Fibroblast of lung (primary cell): ENCODE measurements at regions not wholly inside any gene's neighbourhood (a gene's known extent, or its start where the extent isn't known, plus 50 kb on each side); places are given as distances from the start of the nearest gene placed in this dataset.

ENCODE experiments used
- DNase-seq, 2 donors: peaks; one replicate each; pipeline versions ENCODE4 v3.0.0 to v3.0.0-alpha.2; 2010; ENCODE audit warnings: low read depth in 2 of 2
- H2AFZ ChIP-seq: 2 replicates; pipeline ENCODE4 v1.5.1; 2012; ENCODE audit warnings: low read length, control low read depth, inconsistent platforms
- H3K27ac ChIP-seq: 2 replicates; pipeline ENCODE4 v1.5.1; 2011; ENCODE audit warnings: low read length, control low read depth; ENCODE audit not compliant: insufficient read depth
- H3K27me3 ChIP-seq: 2 replicates; pipeline ENCODE4 v1.5.1; 2011; ENCODE audit warnings: mild to moderate bottlenecking, low read length; ENCODE audit not compliant: control insufficient read depth, insufficient read depth
- H3K36me3 ChIP-seq: 2 replicates; pipeline ENCODE4 v1.5.1; 2011; ENCODE audit warnings: low read length; ENCODE audit not compliant: control insufficient read depth, insufficient read depth
- H3K4me1 ChIP-seq: 2 replicates; pipeline ENCODE4 v1.5.1; 2011; ENCODE audit warnings: low read length; ENCODE audit not compliant: control insufficient read depth, insufficient read depth; ENCODE audit errors: extremely low read depth
- H3K4me2 ChIP-seq: 2 replicates; pipeline ENCODE4 v1.5.1; 2011; ENCODE audit warnings: low read length, control low read depth; ENCODE audit not compliant: insufficient read depth; ENCODE audit errors: extremely low read depth
- H3K4me3 ChIP-seq, 4 experiments: fragments of 200-600 bp in 1 of 4; sonication (generic) in 1 of 4; replicated peaks in 1 of 4; 2 replicates each; pipeline ENCODE4 v1.5.1; 2011 to 2016; ENCODE audit warnings: low read length in 4 of 4, low read depth in 3 of 4, mild to moderate bottlenecking in 3 of 4, control low read depth in 2 of 4, inconsistent platforms in 1 of 4, mixed read lengths in 1 of 4; ENCODE audit not compliant: insufficient read depth in 1 of 4; ENCODE audit errors: control extremely low read depth in 1 of 4
- H3K79me2 ChIP-seq: 2 replicates; pipeline ENCODE4 v1.5.1; 2012; ENCODE audit warnings: mild to moderate bottlenecking, low read length, inconsistent platforms; ENCODE audit not compliant: control insufficient read depth, insufficient read depth
- H3K9ac ChIP-seq: 2 replicates; pipeline ENCODE4 v1.5.1; 2011; ENCODE audit warnings: mild to moderate bottlenecking, low read length, control low read depth; ENCODE audit not compliant: insufficient read depth
- H3K9me3 ChIP-seq: 2 replicates; pipeline ENCODE4 v1.5.1; 2012; ENCODE audit warnings: low read depth, low read length; ENCODE audit not compliant: control insufficient read depth, insufficient read depth
- H4K20me1 ChIP-seq: 2 replicates; pipeline ENCODE4 v1.5.1; 2011; ENCODE audit warnings: low read length; ENCODE audit not compliant: control insufficient read depth, insufficient read depth; ENCODE audit errors: extremely low read depth
- EZH2 ChIP-seq: IDR thresholded peaks from 2 replicates; pipeline ENCODE4 v1.5.1; 2012; ENCODE audit warnings: low read length, control low read depth, mild to moderate bottlenecking; ENCODE audit errors: missing control alignments
- TF ChIP-seq, protein P1 (sequence below), 2 donors: IDR thresholded peaks in 1 of 2; conservative IDR thresholded peaks in 1 of 2; 1 replicate in 1 of 2; 2 replicates in 1 of 2; pipeline ENCODE4 v1.5.1; 2011 to 2012; ENCODE audit warnings: low read length in 2 of 2, control low read depth in 1 of 2, inconsistent platforms in 1 of 2, low read depth in 1 of 2, mild to moderate bottlenecking in 1 of 2

DNA sequence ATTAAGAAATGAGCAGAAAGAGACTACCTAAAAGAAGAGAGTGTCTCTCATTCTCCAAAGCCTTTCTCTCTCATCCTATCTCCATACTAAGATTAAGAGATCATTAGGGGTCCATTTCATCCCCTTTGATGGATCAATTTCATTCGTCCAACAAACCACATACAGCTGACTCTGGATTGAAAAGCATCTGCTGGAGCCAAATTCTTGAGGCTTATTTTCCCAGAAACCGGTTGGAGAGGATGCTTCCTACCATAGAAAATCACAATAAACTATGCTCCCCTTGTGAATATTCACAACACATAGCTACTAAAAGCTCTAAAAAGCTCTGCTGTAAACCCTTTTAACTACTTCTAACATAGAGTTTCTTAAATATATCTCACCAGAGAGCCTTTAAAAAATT is 755.0 kb upstream of the ZNF608 start:
- H3K9me3 ChIP-seq = no peaks in the 10 kb centered on the region
- no peaks in the 10 kb centered on the region for H4K20me1 ChIP-seq
- no peak overlapping the region for H3K4me3 ChIP-seq
- H3K36me3 ChIP-seq = no peaks in the 10 kb centered on the region
- no peak overlapping the region for H2AFZ ChIP-seq
- no peak overlapping the region for H3K4me2 ChIP-seq
- H3K79me2 ChIP-seq = no peaks in the 10 kb centered on the region
- peak in 1 of 2 donors; percentile 52 for DNase-seq
- H3K9ac ChIP-seq = no peak overlapping the region
- no peaks in the 10 kb centered on the region for H3K27me3 ChIP-seq
- H3K4me1 ChIP-seq = no peaks in the 10 kb centered on the region
- no peak for TF ChIP-seq EZH2
- TF ChIP-seq, protein P1, sequence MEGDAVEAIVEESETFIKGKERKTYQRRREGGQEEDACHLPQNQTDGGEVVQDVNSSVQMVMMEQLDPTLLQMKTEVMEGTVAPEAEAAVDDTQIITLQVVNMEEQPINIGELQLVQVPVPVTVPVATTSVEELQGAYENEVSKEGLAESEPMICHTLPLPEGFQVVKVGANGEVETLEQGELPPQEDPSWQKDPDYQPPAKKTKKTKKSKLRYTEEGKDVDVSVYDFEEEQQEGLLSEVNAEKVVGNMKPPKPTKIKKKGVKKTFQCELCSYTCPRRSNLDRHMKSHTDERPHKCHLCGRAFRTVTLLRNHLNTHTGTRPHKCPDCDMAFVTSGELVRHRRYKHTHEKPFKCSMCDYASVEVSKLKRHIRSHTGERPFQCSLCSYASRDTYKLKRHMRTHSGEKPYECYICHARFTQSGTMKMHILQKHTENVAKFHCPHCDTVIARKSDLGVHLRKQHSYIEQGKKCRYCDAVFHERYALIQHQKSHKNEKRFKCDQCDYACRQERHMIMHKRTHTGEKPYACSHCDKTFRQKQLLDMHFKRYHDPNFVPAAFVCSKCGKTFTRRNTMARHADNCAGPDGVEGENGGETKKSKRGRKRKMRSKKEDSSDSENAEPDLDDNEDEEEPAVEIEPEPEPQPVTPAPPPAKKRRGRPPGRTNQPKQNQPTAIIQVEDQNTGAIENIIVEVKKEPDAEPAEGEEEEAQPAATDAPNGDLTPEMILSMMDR (conservative IDR thresholded peaks at IDR 0.05 in 1 of 2, IDR thresholded peaks at IDR 0.05 in 1 of 2; ENCODE audit: low read depth in 1 of 2, low read length in 2 of 2) = no peak
- no peak overlapping the region for H3K27ac ChIP-seq

DNA sequence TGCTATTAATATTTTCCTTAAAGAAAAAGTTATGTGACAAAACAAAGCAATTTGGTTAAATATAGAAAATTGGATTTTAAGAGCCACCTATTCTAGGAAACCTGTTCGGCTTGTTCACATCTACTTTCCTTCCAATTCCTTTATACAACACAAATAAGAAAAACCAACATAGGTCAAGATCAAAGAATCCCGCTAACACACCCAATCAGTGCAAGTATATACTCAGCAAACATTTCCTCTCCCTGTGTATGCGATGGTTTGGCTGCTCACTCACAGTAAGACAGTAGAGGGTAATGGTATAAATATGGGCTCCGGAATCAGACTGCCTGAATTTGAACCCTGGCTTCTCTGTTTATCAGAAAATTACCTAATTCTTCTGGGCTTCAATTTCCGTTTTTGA is 757.5 kb upstream of the ZNF608 start:
- no peaks in the 10 kb centered on the region for H3K79me2 ChIP-seq

DNA sequence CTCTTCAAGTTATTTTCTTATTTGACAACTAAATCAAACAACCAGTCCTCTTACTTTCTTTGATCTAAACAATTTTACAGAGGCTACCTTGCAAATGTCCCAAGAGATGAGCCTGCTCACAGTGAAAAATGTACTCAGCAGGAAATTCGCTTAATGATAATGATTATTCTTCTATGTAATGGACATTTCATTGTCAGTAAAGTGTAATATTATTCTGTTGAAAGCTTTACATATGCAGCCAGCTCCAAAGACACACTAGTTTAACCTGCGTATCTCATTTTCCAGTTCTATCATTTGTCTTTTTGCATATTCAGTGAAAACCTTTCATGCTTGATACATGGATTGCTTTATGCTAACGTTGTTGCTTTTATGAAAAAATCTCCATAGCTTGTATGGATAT is 758.7 kb upstream of the ZNF608 start:
- H2AFZ ChIP-seq = no peak overlapping the region
- H3K9me3 ChIP-seq = no peaks in the 10 kb centered on the region
- no peaks in the 10 kb centered on the region for H3K4me1 ChIP-seq
- DNase-seq = no peak
- no peaks in the 10 kb centered on the region for H3K36me3 ChIP-seq
- H3K27me3 ChIP-seq = no peaks in the 10 kb centered on the region
- H3K9ac ChIP-seq = no peak overlapping the region
- no peak overlapping the region for H3K4me2 ChIP-seq
- no peak for TF ChIP-seq EZH2
- TF ChIP-seq, protein P1 (conservative IDR thresholded peaks at IDR 0.05 in 1 of 2, IDR thresholded peaks at IDR 0.05 in 1 of 2; ENCODE audit: low read depth in 1 of 2, low read length in 2 of 2) = no peak
- no peak overlapping the region for H3K27ac ChIP-seq
- H3K4me3 ChIP-seq = no peak overlapping the region
- H3K79me2 ChIP-seq = no peaks in the 10 kb centered on the region
- no peaks in the 10 kb centered on the region for H4K20me1 ChIP-seq

More for the DNA sequence above, 757.5 kb upstream of the ZNF608 start:
- no peaks in the 10 kb centered on the region for H3K27me3 ChIP-seq
- no peak overlapping the region for H2AFZ ChIP-seq
- H3K9ac ChIP-seq = no peak overlapping the region
- no peaks in the 10 kb centered on the region for H3K36me3 ChIP-seq
- H3K4me1 ChIP-seq = no peaks in the 10 kb centered on the region
- H3K4me2 ChIP-seq = no peak overlapping the region
- no peak for DNase-seq
- H3K4me3 ChIP-seq = no peak overlapping the region
- TF ChIP-seq EZH2 = no peak
- TF ChIP-seq, protein P1 (conservative IDR thresholded peaks at IDR 0.05 in 1 of 2, IDR thresholded peaks at IDR 0.05 in 1 of 2; ENCODE audit: low read depth in 1 of 2, low read length in 2 of 2) = no peak
- H3K27ac ChIP-seq = no peak overlapping the region
- H3K9me3 ChIP-seq = no peaks in the 10 kb centered on the region
- no peaks in the 10 kb centered on the region for H4K20me1 ChIP-seq
